ENCODE measurements at regions not wholly inside any gene's neighbourhood (a gene's known extent, or its start where the extent isn't known, plus 50 kb on each side); places are given as distances from the start of the nearest gene placed in this dataset.

DNA sequence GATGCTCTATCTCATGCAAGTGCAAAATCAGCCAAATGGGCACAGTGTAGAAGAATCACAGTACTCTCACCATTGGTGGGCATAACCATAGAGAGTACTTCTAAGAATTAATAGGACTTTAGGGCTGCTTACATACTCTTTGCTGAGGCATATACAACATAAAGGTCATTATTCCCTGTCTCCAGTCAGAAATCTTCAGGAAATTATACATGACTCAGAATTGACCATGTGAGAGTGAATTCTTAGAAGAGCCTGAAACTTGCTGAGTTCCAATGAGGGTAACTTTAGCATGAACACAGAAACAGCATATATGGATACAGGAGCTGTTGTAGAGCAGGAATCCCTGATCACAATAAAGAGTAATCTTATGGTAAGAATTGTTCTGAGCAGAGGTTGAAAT lies 498.7 kb downstream of the TENT5A start:
- Mint-ChIP-seq H3K27ac (no peak overlapping the region), H3K4me1 (no peaks in the 10 kb centered on the region), H3K4me3 (no peak overlapping the region), H3K9me3 (peaks cover 37% of the 10 kb centered on the region), H3K36me3 (peaks cover 4% of the 10 kb centered on the region; the same call in 1 of the 2 replicates), H3K27me3 (ENCODE audit: low read depth) (no peaks in the 10 kb centered on the region; the same call in 1 of the 2 replicates)
- POLR2A ChIA-PET = no interaction called here
- TF ChIP-seq ZNF396 (CRISPR knock-in tag; IDR thresholded peaks at IDR 0.05; ENCODE audit: borderline replicate concordance) (no peak), JAZF1 (CRISPR knock-in tag; IDR thresholded peaks at IDR 0.05) (no peak), NR3C1 (CRISPR knock-in tag; conservative IDR thresholded peaks at IDR 0.05; ENCODE audit: low read depth) (no peak), ZNF671 (CRISPR knock-in tag; IDR thresholded peaks at IDR 0.05) (no peak), ZNF121 (CRISPR knock-in tag; IDR thresholded peaks at IDR 0.05) (no peak), TEAD1 (CRISPR knock-in tag; IDR thresholded peaks at IDR 0.05) (no peak), IRF2 (CRISPR knock-in tag; IDR thresholded peaks at IDR 0.05; ENCODE audit: borderline replicate concordance, low read depth) (no peak), CREB1 (CRISPR knock-in tag; IDR thresholded peaks at IDR 0.05) (no peak), NFYB (CRISPR knock-in tag; conservative IDR thresholded peaks at IDR 0.05; ENCODE audit: low read depth) (no peak)
- TF ChIP-seq, protein P1, sequence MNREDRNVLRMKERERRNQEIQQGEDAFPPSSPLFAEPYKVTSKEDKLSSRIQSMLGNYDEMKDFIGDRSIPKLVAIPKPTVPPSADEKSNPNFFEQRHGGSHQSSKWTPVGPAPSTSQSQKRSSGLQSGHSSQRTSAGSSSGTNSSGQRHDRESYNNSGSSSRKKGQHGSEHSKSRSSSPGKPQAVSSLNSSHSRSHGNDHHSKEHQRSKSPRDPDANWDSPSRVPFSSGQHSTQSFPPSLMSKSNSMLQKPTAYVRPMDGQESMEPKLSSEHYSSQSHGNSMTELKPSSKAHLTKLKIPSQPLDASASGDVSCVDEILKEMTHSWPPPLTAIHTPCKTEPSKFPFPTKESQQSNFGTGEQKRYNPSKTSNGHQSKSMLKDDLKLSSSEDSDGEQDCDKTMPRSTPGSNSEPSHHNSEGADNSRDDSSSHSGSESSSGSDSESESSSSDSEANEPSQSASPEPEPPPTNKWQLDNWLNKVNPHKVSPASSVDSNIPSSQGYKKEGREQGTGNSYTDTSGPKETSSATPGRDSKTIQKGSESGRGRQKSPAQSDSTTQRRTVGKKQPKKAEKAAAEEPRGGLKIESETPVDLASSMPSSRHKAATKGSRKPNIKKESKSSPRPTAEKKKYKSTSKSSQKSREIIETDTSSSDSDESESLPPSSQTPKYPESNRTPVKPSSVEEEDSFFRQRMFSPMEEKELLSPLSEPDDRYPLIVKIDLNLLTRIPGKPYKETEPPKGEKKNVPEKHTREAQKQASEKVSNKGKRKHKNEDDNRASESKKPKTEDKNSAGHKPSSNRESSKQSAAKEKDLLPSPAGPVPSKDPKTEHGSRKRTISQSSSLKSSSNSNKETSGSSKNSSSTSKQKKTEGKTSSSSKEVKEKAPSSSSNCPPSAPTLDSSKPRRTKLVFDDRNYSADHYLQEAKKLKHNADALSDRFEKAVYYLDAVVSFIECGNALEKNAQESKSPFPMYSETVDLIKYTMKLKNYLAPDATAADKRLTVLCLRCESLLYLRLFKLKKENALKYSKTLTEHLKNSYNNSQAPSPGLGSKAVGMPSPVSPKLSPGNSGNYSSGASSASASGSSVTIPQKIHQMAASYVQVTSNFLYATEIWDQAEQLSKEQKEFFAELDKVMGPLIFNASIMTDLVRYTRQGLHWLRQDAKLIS (CRISPR knock-in tag; IDR thresholded peaks at IDR 0.05; ENCODE audit: borderline replicate concordance) = no peak
- TF ChIP-seq, protein P2, sequence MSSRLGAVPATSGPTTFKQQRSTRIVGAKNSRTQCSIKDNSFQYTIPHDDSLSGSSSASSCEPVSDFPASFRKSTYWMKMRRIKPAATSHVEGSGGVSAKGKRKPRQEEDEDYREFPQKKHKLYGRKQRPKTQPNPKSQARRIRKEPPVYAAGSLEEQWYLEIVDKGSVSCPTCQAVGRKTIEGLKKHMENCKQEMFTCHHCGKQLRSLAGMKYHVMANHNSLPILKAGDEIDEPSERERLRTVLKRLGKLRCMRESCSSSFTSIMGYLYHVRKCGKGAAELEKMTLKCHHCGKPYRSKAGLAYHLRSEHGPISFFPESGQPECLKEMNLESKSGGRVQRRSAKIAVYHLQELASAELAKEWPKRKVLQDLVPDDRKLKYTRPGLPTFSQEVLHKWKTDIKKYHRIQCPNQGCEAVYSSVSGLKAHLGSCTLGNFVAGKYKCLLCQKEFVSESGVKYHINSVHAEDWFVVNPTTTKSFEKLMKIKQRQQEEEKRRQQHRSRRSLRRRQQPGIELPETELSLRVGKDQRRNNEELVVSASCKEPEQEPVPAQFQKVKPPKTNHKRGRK (CRISPR knock-in tag; IDR thresholded peaks at IDR 0.05; ENCODE audit: borderline replicate concordance) = no peak
- DNase-seq (ENCODE audit: low spot score) (no peak), ATAC-seq (no peak)
- CTCF ChIA-PET = no interaction called here

DNA sequence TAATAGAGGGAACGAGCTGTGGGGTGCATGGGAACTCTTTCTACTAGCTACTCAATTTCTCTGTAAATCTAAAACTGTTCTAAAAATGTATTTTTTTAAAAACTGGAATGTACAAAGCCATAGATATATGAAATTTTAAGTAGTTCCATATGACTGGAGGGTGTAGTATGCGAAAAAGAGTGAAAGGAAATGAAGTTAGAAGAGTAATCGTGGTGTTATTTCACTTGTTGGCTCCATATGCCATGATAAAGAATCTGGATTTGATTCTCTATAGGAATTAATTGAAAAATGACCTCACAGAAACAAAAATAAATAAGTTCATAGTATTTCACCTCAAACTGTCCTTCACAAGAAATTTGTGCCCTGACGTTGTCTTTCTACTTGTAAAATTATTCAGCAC lies 500.2 kb downstream of the TENT5A start:
- no peaks in the 10 kb centered on the region for H3K27me3 Mint-ChIP-seq (ENCODE audit: low read depth)
- no peak overlapping the region for H3K4me3 Mint-ChIP-seq
- TF ChIP-seq NR2C2 (CRISPR knock-in tag; IDR thresholded peaks at IDR 0.05) (no peak), ATF1 (CRISPR knock-in tag; IDR thresholded peaks at IDR 0.05) (no peak), HMGA2 (CRISPR knock-in tag; IDR thresholded peaks at IDR 0.05) (no peak), MYBL2 (CRISPR knock-in tag; IDR thresholded peaks at IDR 0.05) (no peak), ETV6 (CRISPR knock-in tag; IDR thresholded peaks at IDR 0.05) (no peak), RELA (CRISPR knock-in tag; IDR thresholded peaks at IDR 0.05; ENCODE audit: borderline replicate concordance) (no peak)
- TF ChIP-seq, protein P3, sequence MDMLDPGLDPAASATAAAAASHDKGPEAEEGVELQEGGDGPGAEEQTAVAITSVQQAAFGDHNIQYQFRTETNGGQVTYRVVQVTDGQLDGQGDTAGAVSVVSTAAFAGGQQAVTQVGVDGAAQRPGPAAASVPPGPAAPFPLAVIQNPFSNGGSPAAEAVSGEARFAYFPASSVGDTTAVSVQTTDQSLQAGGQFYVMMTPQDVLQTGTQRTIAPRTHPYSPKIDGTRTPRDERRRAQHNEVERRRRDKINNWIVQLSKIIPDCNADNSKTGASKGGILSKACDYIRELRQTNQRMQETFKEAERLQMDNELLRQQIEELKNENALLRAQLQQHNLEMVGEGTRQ (CRISPR knock-in tag; IDR thresholded peaks at IDR 0.05) = no peak
- no peaks in the 10 kb centered on the region for H3K4me1 Mint-ChIP-seq
- DNase-seq (ENCODE audit: low spot score) (no peak), ATAC-seq (no peak)
- peaks cover 24% of the 10 kb centered on the region for H3K9me3 Mint-ChIP-seq
- ChIA-PET POLR2A (no interaction called here), CTCF (no interaction called here)
- H3K27ac Mint-ChIP-seq = no peak overlapping the region
- H3K36me3 Mint-ChIP-seq = peaks cover 4% of the 10 kb centered on the region; the same call in 1 of the 2 replicates

DNA sequence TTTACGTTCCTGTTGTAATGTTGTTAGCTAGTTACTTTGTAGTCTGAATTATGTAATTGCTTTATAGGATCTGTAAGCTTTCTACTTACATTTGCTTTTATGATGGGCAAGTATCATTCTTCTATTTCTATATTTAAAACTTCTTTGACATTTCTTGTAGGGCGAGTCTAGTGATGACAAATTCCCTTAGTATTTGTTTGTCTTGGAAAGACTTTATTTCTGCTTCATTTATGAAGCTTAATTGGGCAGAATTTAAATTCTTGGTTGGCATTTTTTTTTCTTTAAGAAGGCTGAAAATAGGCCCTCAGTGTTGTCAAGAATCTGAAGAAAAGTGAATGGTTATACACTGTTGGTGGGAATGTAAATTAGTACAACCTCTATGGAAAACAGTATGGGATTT lies 506.3 kb downstream of the TENT5A start:
- Mint-ChIP-seq H3K4me3 (no peak overlapping the region), H3K4me1 (no peaks in the 10 kb centered on the region), H3K27ac (no peak overlapping the region), H3K9me3 (0 out of 2 replicates have a peak, but pooled peaks cover 3% of the 10 kb centered on the region), H3K27me3 (ENCODE audit: low read depth) (no peaks in the 10 kb centered on the region), H3K36me3 (no peaks in the 10 kb centered on the region)
- ChIA-PET POLR2A (interaction anchor here (0.6 kb wide), 1 partner anchor 471 kb away, joined by 3 read pairs; no protein-coding TSS in a partner anchor), CTCF (no interaction called here)
- no peak for DNase-seq (ENCODE audit: low spot score)
- ATAC-seq = no peak
- no peak for TF ChIP-seq SOX15 (CRISPR knock-in tag; IDR thresholded peaks at IDR 0.05)
- TF ChIP-seq, protein P4, sequence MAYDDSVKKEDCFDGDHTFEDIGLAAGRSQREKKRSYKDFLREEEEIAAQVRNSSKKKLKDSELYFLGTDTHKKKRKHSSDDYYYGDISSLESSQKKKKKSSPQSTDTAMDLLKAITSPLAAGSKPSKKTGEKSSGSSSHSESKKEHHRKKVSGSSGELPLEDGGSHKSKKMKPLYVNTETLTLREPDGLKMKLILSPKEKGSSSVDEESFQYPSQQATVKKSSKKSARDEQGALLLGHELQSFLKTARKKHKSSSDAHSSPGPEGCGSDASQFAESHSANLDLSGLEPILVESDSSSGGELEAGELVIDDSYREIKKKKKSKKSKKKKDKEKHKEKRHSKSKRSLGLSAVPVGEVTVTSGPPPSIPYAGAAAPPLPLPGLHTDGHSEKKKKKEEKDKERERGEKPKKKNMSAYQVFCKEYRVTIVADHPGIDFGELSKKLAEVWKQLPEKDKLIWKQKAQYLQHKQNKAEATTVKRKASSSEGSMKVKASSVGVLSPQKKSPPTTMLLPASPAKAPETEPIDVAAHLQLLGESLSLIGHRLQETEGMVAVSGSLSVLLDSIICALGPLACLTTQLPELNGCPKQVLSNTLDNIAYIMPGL (CRISPR knock-in tag; IDR thresholded peaks at IDR 0.05) = no peak
- no peak for TF ChIP-seq ELF4 (CRISPR knock-in tag; IDR thresholded peaks at IDR 0.05; ENCODE audit: low read depth)
- TF ChIP-seq ATF1 (CRISPR knock-in tag; IDR thresholded peaks at IDR 0.05) = no peak
- TF ChIP-seq, protein P3 (CRISPR knock-in tag; IDR thresholded peaks at IDR 0.05) = no peak
- no peak for TF ChIP-seq KAT7 (CRISPR knock-in tag; IDR thresholded peaks at IDR 0.05; ENCODE audit: borderline replicate concordance)
- no peak for TF ChIP-seq ZNF317 (CRISPR knock-in tag; IDR thresholded peaks at IDR 0.05; ENCODE audit: borderline replicate concordance, low read depth)
- TF ChIP-seq ETV6 (CRISPR knock-in tag; IDR thresholded peaks at IDR 0.05) = no peak
- no peak for TF ChIP-seq IRF2 (CRISPR knock-in tag; IDR thresholded peaks at IDR 0.05; ENCODE audit: borderline replicate concordance, low read depth)
- TF ChIP-seq RORB (CRISPR knock-in tag; IDR thresholded peaks at IDR 0.05) = no peak

Measured in WTC11 (cell line).